NCI-H2227 (cell line): ENCODE measurements at regions not wholly inside any gene's neighbourhood (a gene's known extent, or its start where the extent isn't known, plus 50 kb on each side); places are given as distances from the start of the nearest gene placed in this dataset.
"Not testable (repeated sequence)": the region's sequence is repeated elsewhere in the genome, so short reads cannot be mapped to it uniquely, and the experiment has no call there.

Source experiments
- DNase-seq: peaks from one replicate; lab custom pipeline; 2025; ENCODE audit not compliant: unreplicated experiment; lab: John Stamatoyannopoulos, UW

DNA sequence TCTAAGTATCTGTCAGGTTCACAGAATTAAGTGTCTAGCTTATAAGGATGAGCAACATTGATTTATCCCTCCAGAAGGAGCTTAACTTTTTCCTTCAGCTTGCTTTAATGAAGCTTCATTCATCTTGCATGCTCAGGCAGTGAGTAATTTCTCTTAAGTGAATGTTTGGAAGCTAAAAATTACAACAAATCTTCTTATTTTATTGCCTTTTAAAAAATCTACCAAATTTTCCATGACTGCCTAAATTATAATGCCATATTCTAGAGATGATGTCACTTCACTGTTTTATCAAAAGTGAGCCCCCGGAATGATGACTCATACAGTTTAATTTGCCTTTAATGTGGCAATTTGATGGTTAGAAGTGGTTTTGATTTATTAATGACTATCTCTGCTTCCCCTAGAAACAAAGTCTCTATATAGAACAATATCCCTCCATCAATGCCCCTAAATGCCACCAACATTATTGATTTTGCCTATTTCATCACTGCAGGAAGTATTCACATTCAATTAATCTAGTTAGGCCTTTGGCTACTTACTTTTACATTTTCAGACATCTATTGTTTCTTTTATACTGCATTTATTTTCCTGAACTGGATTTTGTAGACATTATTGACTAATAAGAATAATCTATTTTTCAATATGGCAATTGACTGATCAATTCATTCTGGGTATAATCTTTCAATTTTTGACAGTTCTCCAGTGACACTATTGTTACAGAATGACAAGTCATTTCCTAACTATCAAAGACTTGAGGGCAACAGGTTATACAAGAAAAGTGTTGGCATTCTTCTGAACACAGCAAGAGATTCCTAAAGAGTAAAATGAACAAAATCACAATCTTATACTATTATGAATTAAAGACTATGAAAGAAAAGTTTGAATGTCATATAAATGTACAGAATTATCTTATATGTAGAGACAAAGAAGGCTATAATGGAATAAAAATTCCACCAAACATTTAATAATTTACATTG is 139.3 kb upstream of the ODAD2 start:
- DNase-seq: no peak

DNA sequence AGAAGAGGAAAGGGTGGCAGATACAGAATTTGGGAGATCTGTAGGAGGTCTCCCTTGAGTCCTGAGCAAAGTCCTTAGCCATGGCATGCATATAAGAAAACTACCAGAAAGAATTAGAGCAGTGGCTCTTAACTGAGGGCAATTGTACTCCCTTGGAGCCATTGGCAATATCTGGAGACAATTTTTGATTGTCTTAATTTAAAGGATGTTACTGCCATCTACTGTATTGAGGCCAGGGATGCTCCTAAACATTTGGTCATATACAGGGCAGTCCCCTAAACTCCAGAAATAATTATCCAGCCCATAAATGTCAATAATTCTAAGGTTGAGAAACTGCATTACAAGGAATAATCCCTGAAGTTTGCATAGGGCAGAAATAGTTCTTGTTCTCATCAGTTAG is 136.4 kb upstream of the ODAD2 start:
- DNase-seq: no peak

DNA sequence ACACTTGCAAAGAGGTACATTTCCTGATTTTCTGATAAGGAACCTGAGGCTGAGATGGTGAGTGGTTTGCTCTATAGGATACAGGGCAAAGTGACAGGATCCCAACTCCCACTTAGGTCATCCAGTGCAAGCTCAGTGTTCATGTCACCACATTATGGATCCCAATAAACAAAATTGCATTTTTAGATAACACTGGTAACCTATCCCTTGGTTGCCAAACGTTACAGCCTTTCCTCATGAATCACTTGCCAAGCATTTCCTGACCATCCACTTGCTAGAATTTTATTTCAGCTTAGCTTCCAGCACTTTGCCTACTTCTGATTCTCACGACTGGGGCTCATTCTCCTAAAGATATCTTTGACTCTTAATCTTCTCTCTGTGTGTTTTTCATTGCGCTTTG is 131.4 kb upstream of the ODAD2 start:
- no peak for DNase-seq

DNA sequence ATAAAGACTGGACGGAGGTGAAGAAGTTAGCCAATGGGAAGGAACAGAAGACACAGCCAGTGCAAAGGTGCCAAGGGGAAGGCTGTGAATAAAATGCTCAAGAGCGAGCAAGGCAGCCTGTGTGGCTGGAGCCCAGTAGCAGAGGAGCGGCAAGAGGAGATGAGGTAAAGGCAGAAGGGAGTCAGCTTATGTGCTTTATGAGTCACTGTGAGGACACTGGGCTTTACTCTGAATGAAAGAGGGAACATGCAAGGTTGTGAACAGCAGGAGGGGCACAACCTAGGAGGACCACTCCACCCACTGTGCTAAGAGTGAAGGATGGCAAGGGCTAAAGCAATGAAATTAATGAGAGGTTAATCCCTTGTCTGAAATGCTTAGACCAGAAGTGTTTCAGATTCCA is 129.0 kb upstream of the ODAD2 start:
- no peak for DNase-seq

DNA sequence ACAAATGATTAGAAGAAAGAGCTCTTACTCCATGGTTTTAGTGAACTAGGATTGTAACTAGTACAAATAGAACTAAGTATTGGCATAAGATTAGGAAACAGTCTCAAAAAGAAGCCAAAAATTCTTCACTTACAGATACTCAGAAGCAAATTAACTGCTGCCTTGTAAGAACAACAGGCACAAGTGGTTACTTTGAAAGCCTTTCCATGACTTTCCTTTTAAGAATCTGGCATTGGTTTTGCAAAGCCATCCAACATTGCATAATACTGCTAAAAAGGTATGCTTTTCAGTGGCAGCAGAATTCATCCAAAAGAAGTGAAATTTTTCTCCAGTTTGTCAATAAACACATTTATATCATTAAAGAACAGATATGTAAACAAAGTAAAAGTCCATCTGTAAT is 126.8 kb upstream of the ODAD2 start:
- no peak for DNase-seq

DNA sequence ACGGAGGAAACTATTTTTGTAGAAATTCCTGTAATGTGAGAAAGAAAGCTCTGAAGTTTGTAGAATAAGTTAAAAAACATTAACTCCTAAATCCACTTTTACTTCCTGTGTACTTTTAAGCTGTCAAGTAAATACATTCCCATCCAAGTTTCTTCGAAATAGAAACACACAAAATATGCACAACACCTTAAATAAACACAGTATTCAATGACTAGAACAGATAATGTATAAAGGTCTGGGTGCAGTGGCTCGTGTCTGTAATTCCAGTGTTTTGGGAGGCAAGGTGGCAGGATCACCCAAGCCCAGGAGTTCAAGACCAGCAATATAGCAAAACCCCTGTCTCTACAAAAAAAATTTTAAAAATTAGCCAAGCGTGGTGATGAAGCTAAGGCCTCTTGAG is 121.9 kb upstream of the ODAD2 start:
- no peak for DNase-seq

DNA sequence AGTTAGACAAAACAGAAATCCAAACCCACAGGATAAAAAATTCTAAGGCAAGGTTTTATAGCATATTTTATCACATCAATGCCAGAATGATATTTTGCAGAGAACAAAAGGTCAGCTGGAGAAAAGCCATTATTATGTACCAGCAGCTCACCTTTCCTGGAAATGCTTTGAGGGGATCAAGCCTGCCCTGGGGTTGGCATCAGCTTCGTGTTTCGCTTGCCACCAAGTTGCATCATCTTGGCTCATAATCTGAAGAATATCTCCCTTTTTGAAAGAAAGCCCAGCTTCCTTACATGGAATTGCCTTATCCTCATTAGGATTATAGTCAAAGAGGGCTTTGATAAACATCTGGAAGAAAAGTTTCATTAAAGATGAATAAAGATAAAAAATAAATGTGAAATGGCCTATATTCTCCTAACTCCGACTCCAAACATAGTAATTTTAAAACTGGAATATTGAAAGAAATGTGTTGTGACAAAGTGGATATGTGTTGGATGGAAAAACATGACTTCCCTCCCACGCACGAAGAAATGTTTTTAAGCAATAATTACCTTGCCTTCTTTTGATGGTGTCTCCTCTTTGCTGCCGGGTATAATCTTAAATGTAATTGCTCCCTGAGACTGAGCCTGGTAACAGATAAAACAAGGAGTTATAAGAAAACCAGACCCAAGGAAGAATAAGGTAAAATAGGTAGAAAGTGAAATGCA is 121.3 kb upstream of the ODAD2 start:
- DNase-seq: no peak

DNA sequence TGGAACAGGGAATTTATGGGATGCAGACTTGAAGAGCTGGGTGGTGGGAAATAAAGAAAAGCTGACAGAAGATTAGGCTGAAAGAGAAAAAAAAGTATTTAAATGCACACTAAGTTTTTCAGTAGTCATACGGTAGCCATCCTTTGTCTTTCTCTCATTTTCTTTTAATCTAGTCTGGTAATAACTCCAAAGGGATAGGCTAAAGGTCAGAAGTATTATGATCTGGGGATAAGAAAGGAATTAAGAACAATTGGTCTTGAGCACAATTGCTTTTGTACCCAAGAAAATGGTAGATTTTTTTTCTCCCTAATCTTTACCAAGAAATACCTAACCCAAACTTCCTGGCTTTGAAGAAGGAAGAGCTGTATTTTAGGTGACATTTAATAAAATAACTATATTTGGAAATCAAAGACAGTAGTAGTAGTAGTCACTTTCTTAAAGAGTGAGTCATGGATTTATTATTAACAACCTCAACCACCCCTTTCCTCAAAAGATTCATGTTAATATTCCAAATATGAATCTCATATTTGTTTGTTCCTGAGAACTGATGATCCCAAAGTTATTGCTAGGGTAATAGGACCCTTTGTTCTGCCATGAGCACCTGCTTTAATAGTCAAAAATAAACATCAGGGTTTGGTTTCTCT is 120.2 kb upstream of the ODAD2 start:
- DNase-seq: no peak

DNA sequence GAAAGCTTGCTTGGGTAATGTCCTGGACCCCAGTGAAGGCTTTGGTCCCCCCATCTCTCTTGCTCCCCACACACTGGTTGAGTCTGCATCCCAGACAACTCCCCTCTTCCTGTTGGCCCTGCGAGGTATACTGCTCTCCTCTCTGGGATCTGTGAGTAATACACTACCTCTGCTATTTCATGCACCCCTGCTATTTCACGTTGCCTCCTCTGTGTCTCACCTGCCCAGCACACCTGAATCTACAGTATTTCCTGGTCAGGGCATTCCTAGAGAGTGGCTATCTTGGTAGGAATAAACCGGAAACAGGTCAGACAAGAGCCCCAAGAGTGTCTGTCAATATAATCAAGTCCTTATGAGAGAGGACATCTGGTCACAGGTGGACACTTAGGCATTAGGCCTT is 114.3 kb upstream of the ODAD2 start:
- no peak for DNase-seq

DNA sequence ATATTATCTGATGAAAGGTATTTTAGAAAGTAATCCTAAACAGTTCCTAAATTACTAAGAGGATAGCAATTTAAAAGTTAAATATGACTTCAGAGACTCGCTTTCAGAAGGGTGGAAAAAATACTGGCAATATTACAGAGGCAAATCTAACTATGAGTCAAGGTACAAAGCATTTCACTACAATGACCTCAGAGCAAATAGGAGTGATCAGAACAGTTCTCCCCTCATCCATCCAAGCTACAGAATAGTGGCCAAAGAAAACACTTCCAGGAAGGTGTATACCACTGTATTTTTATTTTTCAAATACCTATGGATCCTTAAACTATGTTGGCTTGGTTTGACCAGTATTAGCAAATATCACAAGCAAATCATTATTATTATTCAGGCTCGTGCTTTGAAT is 112.8 kb upstream of the ODAD2 start:
- no peak for DNase-seq

DNA sequence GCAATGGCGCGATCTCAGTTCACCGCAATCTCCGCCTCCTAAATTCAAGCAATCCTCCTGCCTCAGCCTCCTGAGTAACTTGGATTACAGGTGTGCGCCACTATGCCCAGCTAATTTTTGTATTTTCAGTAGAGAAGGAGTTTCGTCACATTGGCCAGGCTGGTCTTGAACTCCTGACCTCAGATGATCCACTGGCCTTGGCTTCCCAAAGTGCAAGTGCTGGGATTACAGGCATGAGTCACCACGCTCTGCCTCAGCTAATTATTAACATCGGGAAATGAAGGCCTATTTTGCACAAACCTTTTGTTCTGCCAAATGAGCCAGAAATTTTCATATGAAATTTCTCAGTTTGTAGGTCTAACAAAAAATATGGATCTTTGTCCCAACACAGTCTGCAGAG is 106.7 kb upstream of the ODAD2 start:
- DNase-seq: no peak

DNA sequence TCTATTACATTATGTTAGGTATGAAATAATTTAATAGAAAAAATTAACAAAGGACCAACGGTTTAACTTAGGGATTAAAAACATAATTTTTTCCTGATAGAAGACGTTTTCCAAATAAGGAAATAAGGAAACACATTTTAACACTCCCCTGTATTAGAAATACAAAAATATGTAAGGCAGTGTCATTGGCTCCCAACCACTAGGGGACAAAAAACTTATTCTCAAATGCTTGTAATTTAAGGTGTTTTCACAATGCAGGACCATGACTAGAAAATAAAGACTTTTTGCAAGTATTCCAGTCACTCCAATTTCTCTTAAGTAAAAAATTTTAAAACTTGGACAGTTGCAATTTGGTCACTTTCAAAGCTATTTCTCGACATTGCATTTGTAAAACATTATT is 98.8 kb upstream of the ODAD2 start:
- no peak for DNase-seq

DNA sequence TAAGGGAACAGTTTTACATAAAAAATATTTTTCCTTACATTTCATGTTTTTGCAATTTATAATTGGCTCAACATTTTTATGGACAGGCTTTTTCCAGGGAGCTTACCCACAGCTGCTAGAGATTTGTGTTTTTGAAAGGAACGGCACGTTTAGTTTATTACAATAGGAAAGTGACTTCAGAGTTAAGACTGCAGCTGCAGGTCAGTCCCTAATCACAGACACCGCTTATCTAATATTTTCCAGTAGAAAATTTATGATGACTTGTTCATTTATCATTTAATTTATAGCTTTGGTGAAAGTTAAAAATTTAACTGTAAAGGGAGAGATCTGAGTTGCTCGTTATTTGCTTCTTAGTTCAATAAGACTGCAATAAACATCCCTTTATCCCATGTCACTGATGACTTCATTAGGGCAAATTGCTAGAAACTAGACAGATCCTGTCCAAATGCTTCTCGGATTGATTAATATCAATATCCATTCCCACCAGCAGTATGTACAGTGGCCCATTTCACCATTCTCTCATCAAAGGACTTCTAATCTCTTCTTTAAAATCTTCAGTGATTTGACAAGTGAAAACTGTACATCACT is 97.0 kb upstream of the ODAD2 start:
- no peak for DNase-seq

DNA sequence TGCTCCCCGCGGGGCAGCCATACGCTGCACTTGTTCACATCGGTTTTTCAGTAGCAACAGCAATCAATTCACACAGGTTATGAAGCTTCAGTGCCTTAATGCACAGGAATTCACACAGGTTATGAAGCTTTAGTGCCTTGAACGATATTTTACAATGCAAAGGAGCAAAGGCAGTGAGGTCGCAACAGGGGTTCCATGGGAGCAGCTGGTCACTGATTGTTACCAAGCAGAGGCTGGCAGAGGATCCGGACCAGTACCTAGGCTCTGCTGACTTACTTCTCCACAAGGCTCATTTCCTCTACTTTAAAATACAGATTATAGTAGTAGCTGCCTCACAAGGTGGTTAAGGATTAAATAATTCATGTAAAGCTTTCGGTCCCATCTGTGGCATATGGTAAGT is 95.2 kb upstream of the ODAD2 start:
- peak; percentile 58 for DNase-seq

DNA sequence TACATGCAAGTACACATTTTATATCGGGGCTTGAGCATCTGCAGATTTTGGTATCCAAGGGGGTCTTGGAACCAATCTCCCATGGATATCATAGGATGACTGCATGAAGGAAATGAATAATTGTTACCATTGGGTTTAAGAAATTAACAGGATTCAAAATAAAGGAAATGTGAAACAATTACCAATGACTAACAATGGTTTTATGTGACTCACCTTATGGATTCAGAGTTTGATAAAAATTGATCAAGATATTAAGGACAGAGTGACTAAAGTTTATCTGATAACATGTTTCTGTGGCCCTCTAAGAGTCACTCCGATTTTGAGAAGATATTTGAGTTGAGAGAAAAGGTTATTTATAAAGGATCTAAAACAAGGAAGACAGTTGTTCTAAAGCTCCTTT is 93.0 kb upstream of the ODAD2 start:
- no peak for DNase-seq

DNA sequence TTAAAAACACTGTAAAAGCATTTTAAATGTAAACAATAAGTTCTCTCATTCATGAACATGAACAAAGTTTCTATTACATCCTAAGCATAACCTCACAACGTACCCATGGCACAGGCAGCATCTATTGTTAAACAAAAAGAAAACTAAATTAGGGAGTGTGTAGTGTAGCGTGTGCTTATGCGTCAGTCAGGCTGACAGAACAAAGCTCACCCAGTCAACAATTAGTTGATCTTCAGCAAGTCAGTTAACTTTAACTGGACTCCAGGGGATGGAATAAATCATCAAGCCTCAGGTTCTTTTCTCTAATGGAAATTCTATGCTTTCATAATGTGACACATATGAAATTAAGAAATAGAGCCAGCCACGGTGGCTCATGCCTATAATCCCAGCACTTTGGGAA is 91.6 kb upstream of the ODAD2 start:
- DNase-seq: no peak

DNA sequence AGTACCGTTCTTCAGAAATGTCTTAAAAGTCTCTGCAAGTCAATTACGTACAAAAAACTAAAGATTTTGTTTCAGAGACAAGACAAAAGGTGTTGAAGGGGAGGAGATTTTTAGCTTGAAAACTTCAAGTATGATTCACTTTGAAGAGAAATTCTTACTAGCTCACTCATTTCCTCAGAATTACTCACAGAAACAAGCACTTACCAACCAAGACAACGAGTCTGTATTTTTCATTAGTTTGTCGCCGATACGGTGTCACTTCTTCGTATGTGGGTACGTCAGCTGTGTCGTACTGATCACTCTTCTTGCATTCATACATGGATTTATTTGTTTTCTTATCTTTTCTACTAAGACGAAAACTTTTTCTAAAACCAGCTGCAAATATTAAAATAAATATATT is 90.6 kb upstream of the ODAD2 start:
- no peak for DNase-seq

DNA sequence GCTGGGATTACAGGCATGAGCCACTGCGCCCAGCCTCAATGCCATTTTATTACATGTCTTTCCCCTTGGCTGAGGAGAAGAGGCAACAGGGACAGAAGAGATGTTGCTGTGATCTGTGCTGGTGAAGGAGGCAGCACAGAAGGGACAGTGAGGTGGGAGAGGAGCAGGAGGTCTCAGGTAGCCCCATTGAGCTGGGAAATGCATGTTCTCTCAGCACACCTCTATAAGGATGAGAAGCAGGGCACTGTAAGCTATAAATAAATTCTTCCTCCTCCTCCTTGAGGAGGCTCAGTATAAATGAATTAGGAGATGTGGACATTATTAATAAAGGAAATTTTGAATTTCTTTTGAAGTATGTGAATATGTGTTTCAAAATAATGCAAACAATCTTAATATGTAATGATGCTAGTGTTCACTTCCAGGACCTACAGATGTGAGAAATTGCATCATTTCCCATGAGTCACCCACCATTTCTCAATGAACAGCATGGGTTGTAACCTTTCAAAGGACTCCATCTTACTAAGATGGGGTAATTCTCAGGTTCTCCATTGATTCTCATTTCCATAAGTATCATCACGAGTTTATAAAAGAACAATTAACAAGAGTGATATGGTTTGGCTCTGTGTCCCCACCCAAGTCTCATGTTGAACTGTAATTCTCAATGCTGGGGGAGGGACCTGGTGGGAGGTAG is 88.9 kb upstream of the ODAD2 start:
- no peak for DNase-seq

DNA sequence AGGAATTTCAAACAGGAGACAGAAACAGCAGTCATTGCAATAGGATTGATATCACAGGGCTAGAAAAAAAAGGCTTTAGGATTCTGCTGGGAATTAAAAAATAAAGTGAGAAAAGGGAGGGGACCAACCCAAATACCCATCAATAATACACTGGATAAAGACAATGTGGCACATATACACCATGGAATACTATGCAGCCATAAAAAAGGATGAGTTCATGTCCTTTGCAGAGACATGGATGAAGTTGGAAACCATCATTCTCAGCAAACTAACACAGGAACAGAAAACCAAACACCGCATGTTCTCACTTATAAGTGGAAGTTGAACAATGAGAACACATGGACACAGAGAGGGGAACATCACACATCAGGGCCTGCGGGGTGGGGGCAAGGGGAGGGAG is 86.9 kb upstream of the ODAD2 start:
- DNase-seq: not testable (repeated sequence)

DNA sequence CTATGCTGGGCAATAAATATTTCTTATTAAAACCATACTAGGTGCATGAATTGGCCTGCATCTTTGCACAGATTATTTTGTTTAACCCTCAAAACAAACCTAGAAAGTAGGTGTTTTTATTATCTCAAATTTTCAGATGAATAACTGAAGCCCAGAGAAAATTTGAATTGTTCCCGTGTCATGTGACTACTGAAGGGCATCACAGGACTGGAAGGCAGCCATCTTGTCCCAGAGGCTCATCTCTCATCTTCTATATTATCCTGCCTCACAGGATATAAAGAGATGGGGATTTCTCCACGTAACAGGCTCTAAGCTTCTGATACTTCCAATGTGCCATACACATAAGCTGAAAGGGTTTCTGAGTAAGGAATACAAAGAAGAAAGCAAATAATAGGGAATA is 84.0 kb upstream of the ODAD2 start:
- DNase-seq: no peak

DNA sequence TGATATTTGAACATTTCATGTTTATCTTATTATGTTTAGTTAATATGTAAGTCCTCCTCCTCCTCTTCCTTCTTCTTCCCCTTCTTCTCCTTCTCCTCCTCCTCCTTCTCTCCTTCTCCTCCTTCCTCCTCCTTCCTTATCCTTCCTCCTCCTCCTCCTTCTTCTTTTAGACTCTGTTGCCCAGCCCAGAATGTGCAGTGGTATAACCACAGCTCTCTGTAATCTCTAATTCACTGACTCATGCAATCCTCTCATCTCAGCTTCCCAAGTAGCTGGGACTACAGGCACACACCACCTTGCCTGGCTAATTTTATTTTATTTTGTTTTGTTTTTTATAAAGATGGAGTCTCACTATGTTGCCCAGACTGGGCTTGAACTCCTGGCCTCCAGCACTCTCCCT is 83.4 kb upstream of the ODAD2 start:
- no peak for DNase-seq
